GM19035 (cell line): ENCODE measurements at regions not wholly inside any gene's neighbourhood (a gene's known extent, or its start where the extent isn't known, plus 50 kb on each side); places are given as distances from the start of the nearest gene placed in this dataset.

ENCODE experiments used
- ATAC-seq: cut with Tn5 transposase; IDR thresholded peaks from one replicate; pipeline ENCODE4 v1.9.1; 2021; ENCODE audit not compliant: unreplicated experiment

DNA sequence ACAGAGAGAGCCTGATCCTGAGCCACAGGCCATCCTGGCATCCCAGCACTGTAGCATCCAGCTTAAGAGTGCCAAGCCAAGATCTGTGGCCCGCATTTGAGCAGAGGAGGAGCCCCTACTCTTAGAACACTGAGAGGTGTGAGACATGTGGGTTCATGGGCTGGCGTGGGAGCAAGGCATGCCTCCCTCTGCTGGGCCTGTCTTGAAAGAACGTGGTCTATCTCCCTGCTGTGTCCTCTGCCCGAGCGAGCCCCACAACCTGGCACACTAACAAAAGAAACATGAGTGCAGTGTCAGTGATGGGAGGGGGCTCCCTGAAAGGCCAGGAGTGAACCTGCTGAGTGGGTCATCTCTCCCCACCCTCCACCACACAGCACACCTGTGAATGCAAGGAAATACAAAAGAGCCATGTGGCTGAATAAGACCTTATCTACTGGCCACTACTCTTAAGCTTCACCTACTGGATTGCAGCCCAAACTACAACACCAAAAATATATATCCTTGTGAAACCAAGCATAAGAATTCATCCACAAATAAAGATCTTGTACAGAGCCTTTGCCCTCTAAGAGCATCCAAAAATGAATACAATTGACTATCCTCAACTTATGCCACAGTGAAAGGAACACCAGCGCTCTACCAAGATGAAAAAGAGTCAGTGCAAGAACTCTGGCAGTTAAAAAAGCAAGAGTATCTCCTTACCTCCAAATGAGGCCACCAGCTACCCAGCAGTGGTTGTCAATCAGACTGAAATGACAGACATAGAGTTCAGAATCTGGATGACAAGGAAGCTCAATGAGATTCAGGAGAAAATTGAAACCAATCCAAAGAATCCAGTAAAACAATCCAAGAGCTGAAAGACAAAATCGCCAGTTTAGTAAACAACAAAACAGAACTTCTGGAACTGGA lies 259.4 kb upstream of the DAB1 start:
- no peak for ATAC-seq

DNA sequence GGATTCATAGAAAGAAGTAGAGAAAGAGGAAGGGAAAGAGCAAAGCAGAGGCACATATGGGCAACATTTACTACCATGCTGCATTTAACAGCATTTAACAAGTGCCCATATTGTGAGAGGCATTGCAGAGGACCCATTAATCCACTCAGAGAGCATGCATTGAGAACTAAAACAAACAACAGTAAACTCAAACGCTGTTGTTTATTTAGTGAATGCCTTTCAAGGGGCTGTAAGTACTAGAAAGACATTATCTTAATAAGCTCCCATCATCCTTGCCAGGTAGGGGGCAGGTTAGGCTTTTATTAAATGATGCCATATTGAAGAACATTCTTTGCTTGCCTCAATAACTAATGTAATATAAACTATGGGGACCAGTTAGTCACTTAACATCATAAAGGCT lies 254.3 kb upstream of the DAB1 start:
- ATAC-seq = no peak

DNA sequence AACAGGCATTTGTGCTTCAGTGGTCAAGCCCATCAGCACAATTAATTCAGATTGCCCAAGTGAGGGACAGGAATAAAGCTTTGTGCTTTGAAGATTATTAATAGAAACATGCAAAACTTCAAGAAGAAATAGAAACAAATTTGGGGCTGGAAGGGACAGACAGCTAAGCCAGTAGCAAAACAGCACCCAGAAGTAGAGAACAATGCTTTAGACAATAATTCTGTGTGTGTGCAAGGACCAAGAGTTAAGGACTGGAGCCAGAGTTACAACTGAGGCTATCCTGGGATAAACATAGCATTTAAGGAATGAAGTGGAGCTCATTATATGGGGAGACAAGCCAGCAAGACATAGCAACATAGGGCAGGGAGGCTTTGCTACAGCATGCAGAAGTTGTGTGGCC lies 251.9 kb upstream of the DAB1 start:
- ATAC-seq = no peak

DNA sequence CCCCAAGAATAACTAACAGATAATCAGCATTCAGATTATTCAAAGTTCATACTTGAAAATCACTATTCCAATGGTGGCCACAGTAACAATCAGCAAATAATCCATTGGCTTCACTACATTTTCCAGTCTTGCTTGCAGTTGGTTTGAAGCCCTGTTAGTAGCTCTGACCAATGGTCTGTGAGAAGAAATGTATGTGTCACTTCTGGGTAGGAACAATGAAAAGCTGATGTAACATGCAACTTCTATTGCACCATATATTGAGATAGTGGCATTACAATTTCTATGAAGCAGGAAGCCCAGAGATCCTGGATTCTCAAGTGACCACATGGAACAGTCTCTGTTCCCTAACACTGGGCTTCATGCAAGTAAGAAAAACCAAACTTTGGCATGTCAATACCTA lies 250.9 kb upstream of the DAB1 start:
- no peak for ATAC-seq

DNA sequence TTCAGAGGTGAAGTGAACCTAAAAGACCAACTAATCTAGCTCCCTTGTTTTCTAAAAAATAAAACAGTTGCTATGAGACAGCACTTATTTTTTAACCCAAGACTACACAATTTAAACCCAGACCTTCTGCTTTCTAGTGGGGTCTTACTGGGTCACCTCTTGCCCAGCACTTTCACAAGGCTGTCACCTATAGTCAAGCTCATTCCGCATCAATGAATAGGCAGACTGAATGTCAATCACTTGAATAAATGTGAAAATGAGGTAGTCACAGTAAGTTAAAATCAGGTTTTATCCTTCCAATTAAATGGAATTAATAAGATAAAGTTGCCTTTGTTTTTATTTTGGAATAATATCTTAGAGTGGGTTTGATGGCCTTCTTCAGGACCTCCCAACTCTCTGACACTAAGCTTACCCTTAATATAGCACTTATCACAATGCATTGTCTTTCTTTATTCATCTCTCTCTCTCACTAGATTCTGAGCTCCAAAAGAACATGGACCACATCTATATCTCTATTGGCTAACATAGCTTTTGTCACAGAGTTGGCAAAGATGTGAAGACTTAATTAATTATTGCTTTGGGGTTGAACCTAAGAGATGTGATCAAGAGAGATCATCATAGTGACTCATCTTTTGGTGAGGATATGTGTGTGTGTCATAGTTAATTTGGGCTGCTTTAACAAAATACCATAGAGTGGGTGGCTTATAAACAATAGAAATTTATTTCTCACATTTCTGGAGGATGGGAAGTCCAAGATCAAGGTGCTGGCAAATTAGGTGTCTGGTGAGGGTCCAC lies 248.7 kb upstream of the DAB1 start:
- ATAC-seq = no peak

DNA sequence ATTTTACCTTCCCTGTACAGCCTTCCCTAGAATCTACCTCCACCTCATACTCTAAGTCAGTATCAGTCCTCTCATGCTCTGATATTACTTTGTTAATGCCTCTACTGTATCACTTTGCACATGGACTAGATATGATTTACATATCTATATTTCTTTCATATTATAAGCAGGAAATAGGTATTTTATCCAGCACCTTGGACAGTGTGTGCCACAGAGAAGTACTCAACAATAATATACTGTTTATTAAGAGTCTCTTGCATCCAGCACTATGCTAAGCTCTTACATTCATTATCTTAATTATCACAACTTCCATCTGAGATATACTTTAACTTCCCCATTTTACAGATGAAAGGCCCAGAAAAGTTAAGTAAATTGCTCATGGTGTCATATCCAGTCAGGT lies 247.9 kb upstream of the DAB1 start:
- no peak for ATAC-seq

DNA sequence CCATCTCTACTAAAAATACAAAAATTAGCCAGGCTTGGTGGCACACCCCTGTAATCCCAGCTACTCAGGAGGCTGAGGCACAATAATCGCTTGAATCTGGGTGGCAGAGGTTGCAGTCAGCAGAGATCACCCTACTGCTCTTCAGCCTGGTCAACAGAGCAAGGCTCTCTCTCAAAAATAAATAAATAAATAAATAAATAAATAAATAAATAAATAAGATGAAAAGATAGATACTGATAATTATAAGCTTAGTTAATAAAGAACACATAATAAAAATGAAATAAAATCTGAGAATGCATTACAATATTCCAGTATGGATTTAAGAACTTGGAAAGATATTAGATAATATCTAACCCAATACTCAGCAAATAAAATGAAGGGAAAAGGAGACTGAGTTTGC lies 235.9 kb upstream of the DAB1 start:
- no peak for ATAC-seq

DNA sequence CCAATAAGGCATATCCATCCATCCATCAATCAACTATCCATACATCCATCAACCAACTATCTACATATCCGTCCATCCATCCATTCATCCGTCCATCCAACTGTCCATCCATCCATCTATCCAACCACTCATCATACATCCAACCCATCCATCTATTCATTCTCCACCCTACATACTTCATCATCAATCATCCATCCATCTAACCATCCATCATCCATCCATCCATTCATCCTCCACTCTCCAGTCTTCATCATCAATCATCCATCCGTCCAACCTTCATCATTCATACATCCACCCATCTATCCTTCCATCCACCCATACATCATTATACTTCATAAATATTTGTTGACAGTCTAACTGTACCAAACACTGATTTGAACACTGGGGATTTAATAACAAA lies 231.3 kb upstream of the DAB1 start:
- ATAC-seq = no peak

DNA sequence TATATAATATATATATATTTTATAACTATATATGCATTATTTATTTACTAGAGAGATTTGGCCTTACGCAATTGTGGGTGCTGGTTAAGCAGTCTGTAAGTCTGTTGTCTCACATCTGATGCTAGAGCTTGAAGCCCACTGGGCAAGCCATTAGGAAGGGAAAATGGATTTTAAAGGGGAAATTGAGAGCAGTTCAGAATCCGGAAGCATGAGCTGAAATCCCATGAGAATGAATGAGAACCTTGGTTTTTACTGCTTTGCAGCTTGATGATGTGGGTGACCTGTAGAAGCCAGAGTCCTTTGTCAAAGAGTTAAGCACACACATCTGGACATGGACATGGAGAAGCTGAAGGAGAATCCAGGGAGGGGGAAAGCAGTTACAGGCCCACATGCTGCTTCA lies 220.8 kb upstream of the DAB1 start:
- ATAC-seq = no peak

DNA sequence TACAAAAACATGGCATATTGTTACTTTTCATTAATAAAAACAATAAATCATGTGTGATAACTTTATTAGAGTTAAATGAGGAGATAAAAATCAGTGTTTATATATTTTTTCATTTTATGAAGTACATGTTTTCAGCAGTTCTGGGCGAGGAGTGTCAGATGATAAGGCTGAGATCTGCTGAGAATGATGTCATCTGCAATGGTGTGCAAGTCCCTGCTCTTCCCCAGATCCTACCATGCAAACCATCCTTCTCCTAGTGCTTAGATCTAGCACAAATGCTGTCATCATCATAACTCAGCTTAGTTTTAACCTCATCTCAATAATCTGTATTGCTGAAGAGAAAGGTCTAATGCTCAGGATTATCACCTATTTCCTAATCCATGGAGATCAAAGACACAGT lies 214.4 kb upstream of the DAB1 start:
- no peak for ATAC-seq

DNA sequence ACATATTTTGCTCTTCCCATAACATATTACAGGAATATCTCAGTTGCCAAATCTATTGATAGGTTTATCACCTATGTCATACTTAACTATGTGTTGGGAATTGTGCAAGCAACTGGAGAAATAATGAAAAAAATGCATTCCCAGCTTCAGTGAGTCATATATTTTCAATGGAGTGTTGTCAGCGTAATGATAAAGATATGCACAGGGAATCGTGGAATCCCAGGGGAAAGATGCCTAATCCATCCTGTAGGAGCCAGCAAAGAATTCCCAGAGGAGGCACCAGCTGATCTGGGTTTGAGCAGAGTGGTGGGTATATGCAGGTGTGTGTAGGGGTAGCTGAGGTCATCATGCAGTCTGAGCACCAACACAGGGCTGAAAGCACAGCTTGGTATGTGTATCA lies 213.3 kb upstream of the DAB1 start:
- ATAC-seq = no peak

DNA sequence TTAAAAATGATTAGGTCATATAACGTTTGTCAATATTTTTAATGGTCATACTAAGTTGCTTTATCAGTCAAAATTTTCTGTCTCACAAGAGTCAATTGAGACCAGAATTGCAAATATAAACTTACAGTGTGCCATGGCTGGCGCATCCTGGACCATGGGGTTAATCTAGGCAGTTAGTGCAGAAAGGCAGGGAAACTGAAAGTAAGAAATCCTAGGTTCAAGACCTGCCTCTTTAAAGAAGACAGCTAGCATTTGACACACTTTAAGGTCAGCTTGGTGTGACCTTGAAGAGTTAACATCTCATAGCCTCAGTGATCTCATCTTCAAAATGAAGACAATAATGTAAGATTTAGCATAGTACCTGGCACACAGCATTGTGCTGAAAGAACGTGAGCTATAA lies 210.0 kb upstream of the DAB1 start:
- no peak for ATAC-seq

DNA sequence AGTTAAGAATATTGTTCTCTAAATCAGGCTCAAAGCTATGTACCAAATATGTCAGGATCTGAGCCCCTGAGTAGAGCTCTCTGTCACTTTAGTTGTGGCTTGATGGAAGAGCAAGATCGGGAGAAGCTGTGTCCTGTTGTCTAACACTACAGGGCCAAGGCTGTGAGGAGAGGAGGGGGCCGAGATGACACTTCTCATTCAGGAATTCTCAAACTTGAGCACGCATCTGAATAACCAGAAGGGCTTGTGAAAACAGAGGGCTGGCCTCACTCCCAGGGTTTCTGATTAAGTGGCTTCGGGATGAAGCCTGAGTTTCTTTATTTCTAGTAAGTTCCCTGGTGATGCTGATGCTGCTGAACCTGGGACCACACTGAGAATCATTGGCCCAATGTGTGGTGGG lies 209.2 kb upstream of the DAB1 start:
- ATAC-seq = no peak

DNA sequence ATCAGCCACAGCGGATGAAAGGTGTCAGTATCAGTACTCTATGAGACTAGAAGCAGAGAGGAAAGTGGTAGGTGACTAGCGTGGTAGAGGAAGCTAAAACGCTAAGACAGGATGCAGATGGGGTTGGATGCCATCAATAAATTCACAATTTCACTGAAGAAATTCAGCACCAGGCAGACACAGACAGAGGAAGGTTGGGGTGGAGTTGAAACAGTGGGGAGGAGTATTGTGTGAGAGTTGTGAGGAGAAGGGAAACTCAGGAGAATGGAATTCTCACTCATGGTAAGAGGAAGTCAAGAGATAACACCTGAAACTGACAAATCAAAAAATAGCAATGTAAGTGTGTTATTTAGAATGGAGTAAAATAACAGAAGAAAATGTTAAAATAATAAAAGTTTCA lies 208.5 kb upstream of the DAB1 start:
- no peak for ATAC-seq

DNA sequence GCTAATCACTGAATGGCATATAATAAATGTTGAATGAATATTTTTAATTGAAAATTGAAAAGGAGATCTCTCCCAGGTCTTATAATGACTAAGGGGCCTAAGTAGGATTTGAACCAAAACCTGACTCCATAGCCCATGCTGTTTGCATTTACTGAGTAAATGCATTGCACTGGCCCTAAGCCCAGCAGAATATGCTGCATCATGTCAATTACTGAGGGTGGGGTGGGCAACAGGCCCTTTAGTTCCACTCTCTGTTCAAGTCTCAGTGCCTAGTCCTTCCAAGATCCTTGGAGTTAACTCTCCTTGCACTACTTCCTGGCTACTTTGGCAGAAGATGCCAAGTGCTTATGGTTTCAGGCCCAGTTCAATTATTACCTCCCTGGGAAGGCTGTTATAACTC lies 203.8 kb upstream of the DAB1 start:
- no peak for ATAC-seq

DNA sequence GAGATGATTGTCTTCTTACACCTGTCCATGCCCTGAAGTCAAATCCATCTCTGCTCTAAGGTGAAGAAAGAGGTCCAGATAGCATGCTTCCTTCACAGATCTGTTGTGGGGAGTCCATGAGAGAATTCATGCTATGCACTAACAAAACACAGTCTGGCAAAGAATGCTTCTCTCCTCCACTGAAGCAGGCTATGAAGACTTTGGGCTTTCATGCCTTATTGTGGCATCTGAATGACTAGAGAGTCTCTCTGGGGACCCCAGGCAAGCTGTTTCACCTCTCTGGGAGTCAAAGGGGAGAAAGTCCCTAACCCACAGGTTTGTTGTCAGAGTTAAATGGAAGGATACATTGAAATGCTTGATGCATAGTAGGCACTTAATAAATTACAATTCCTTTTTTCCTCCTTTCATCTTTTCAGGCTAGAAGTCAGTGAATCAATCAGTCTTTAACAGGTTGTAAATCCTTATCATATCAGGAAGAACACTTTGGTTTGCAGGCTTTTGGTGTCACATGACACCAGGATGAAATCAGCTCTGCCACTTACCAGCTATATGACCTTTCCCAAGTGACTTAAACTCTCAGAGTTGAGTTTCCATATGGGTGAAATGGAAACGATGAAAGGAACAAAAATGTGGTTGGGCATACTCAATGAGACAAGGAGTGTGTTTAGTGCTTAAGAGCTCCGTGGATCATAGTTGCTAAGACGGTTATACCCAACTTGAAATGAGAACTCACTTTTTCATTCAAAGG lies 200.1 kb upstream of the DAB1 start:
- ATAC-seq = no peak

DNA sequence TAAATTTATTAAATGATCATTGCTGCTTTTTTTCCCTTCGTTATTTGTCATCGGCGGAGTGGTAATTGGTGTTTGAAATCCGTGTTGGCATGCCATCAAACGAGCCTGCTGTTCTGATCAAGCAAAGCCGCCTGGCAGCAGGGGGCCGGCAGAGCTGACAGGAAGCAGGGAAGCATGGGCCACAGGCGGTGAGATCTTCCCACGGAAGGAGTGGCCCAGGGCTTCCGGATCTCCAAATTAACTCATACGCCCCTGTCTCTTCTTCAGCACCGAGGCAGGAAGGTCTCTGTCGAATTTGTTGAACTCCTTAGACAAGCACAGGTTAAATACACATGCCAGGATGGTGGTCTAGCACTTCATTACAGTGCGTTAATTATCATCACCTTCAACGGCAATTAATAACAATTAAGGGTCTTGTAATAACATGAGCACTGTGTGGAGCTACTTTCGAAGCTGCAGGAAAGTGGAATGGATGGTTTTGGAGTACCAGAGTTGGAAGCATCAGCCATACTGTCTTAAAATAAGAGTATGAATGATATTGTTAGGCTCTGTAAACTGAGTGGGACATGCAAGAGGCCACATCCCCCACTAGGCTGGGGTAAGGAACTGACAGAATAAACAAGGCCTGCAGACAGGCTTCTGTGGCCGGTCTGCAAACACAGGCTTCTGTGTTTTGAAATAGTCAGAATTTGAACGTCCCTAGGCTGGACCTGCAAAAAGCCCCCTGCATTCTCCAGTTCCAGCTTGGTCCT lies 199.4 kb upstream of the DAB1 start:
- no peak for ATAC-seq

DNA sequence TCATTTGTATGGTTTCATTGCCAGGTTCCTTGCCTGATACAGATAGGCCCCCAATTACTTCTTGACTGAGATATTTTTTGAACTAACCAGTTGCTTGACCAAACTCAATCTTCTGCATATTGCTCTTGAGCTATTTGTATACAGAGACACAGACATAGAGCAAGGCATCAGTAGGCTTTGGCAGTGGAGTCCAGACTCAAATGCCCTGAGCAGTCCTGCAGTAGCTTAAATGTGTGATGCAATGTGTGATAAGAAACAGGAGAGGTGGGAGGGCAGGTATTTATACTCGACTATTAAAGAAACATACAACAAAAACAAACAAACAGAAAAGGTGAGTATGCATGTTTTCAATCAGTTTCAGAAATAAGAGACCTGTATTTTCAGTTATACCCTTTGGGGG lies 197.9 kb upstream of the DAB1 start:
- no peak for ATAC-seq

DNA sequence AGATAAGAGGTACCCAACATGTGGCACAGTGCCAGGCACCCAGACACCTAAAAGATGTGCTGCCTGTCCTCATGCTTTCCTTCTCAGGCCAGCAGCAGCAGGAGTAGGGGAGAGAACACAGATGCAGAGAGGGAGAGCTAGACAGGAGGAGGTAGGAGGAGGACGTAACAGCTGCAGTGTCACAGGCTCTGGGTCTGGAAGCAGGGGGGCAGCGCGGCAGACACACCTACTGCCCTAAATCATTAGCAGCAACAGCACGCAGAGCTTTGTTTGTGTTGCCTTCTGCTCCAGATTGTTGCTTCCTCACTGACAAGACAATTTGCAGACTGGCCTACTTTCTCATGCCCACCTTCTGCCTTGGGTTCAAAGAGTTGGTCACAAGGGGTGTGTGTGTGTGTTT lies 196.7 kb upstream of the DAB1 start:
- ATAC-seq = no peak

DNA sequence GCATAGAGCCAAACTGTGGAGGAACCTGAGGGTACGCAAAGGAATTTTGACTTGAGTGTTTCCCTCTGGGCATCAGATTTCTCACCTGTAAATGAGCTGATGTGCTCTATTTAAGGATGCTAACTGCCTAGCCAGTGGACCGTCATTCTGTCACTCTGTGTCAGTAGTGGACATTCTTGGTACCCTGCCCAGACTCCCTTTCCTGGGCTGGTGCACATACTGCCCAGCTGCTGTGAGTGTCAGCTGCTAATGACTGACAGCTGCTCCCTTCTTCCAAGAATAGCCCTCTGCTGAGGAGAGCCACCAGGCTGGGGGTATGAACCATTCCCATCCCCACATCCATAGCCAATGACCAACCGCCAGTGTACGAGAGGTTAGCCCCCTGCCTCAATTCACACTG lies 193.1 kb upstream of the DAB1 start:
- no peak for ATAC-seq

DNA sequence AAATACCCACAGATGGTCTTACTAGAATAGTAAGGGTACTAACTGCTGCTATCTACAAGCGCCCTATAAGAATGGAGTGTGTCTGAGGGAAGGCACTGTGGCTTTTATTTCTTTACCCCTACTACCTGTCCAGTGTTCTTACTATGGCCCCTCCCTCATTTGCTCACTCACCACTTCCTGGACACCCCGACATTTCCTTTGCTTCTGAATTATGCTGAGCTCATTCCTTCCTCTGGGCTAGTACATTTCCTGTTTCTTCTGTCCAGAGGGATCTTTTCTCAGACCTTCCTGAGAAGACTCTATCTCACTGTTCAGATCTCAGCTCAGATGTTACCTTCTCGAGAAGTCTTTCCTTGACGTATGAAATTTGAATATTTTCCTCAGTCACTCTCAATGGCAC lies 192.1 kb upstream of the DAB1 start:
- ATAC-seq = no peak
